PC-9 (cell line): ENCODE measurements at regions not wholly inside any gene's neighbourhood (a gene's known extent, or its start where the extent isn't known, plus 50 kb on each side); places are given as distances from the start of the nearest gene placed in this dataset.

Source experiments
- CTCF ChIP-seq: fragments of 200-600 bp; sonication (generic); conservative IDR thresholded peaks from 2 replicates; pipeline ENCODE4 v1.6.1; 2017; ENCODE audit warnings: mixed run types, antibody characterized with exemption, mild to moderate bottlenecking, moderate library complexity
- EZH2 ChIP-seq: fragments of 200-600 bp; sonication (generic); IDR thresholded peaks from 2 replicates; pipeline ENCODE4 v1.8.0; 2017; ENCODE audit warnings: antibody characterized with exemption, low read depth

GRCh38 chr4:34572026-34572425, 1672.3 kb downstream of the ARAP2 start:
- no peak for TF ChIP-seq CTCF
- TF ChIP-seq EZH2 = no peak
